T-cell (primary cell): ENCODE measurements at regions not wholly inside any gene's neighbourhood (a gene's known extent, or its start where the extent isn't known, plus 50 kb on each side); places are given as distances from the start of the nearest gene placed in this dataset.
A peak's percentile ranks its signal among the peaks of the same experiment; 100 is the strongest.

Experiments
- ATAC-seq, 4 experiments: fragments of 200-7000 bp in 3 of 4; fragments of 150-1000 bp in 1 of 4; cut with Tn5 transposase; replicated peaks in 1 of 4; 1 replicate in 3 of 4; 2 replicates in 1 of 4; pipeline ENCODE4 v1.10.0; 2021; ENCODE audit warnings: moderate library complexity in 3 of 4, mild to moderate bottlenecking in 2 of 4, moderate number of reproducible peaks in 1 of 4
- CTCF ChIA-PET, 2 donors: fragments of 300-600 bp; sonication (Branson Sonifier 250); formaldehyde crosslinking; loops; one replicate each; lab custom pipeline; 2022; ENCODE audit warnings: antibody characterized with exemption in 2 of 2; lab: Charles Lee
- POLR2A ChIA-PET, 2 donors: fragments of 300-600 bp; sonication (Branson Sonifier 250); formaldehyde crosslinking; loops; one replicate each; lab custom pipeline; 2022; ENCODE audit warnings: antibody characterized with exemption in 2 of 2; lab: Charles Lee
- DNase-seq, 35 experiments: peaks; one replicate each; pipeline versions ENCODE4 v3.0.0 to v3.0.0-alpha.2; 2013 to 2023
- H3K27ac ChIP-seq: one replicate; pipeline ENCODE4 v1.5.1; 2013; ENCODE audit warnings: low read length
- H3K27me3 ChIP-seq, 2 experiments: replicated peaks in 1 of 2; 1 replicate in 1 of 2; 2 replicates in 1 of 2; pipeline versions ENCODE4 v1.6.1 to v1.7.0; 2013; ENCODE audit warnings: low read length in 1 of 2, mixed read lengths in 1 of 2; ENCODE audit not compliant: control insufficient read depth in 2 of 2, insufficient read depth in 2 of 2; ENCODE audit errors: extremely low read depth in 1 of 2
- H3K36me3 ChIP-seq, 2 donors: 1 replicate in 1 of 2; 2 replicates in 1 of 2; pipeline versions ENCODE4 v1.6.1 to v1.7.0; 2013; ENCODE audit warnings: low read length in 1 of 2; ENCODE audit not compliant: control insufficient read depth in 2 of 2, insufficient read depth in 1 of 2; ENCODE audit errors: extremely low read depth in 1 of 2
- H3K4me1 ChIP-seq, 2 experiments: 1 replicate in 1 of 2; 2 replicates in 1 of 2; pipeline versions ENCODE4 v1.6.1 to v1.7.0; 2013; ENCODE audit warnings: low read length in 2 of 2, mixed read lengths in 1 of 2; ENCODE audit not compliant: insufficient read depth in 2 of 2, control insufficient read depth in 1 of 2; ENCODE audit errors: extremely low read depth in 1 of 2
- H3K4me3 ChIP-seq, 2 donors: 1 replicate in 1 of 2; 2 replicates in 1 of 2; pipeline versions ENCODE4 v1.5.1 to v1.7.0; 2013; ENCODE audit warnings: mild to moderate bottlenecking in 2 of 2, low read length in 1 of 2, moderate library complexity in 1 of 2; ENCODE audit not compliant: control insufficient read depth in 1 of 2; ENCODE audit errors: extremely low read depth in 1 of 2
- H3K9me3 ChIP-seq: 2 replicates; pipeline ENCODE4 v1.7.0; 2013
- H3K27ac Mint-ChIP-seq, 2 donors: one replicate each; pipeline ENCODE4 v1.8.0; 2020 to 2021; ENCODE audit warnings: mild to moderate bottlenecking in 2 of 2, mixed read lengths in 2 of 2
- H3K27me3 Mint-ChIP-seq, 2 donors: one replicate each; pipeline ENCODE4 v1.8.0; 2021 to 2022; ENCODE audit warnings: mixed read lengths in 2 of 2
- H3K36me3 Mint-ChIP-seq: one replicate; pipeline ENCODE4 v1.8.0; 2021; ENCODE audit warnings: mixed read lengths
- H3K4me1 Mint-ChIP-seq, 3 donors: one replicate each; pipeline ENCODE4 v1.8.0; 2020 to 2022; ENCODE audit warnings: mixed read lengths in 3 of 3, mild to moderate bottlenecking in 1 of 3
- H3K4me3 Mint-ChIP-seq, 3 donors: one replicate each; pipeline ENCODE4 v1.8.0; 2020 to 2022; ENCODE audit warnings: mild to moderate bottlenecking in 3 of 3, mixed read lengths in 3 of 3, moderate library complexity in 3 of 3
- H3K9me3 Mint-ChIP-seq, 3 donors: one replicate each; pipeline ENCODE4 v1.8.0; 2020 to 2022; ENCODE audit warnings: mixed read lengths in 3 of 3
- WGBS: methylation state at CpG from one replicate; pipeline ENCODE4 v1.1.5; 2013; ENCODE audit warnings: missing lambda C conversion rate; ENCODE audit not compliant: insufficient coverage; 5-methylcytosine and 5-hydroxymethylcytosine counted together

DNA sequence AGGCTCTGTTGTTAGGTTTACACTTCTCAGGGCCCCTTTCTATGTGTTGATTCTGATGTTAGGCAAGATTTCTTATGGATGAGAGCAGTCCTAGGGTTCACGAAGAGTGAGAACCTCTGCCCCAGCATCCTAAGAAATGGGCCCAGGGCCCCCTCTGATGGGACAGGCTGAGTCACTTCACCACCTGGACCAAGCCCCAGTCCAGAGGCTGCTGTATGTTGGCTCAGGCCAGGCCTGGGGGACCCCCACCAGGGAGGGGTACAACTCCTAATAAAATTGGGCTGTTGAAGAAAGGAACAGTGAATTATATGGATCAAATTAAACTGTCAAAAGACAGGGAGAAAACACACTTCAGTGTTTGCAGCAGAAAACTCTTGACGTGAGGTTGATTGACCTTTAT is 365.9 kb upstream of the HS6ST1 start:
- peaks cover 3 to 12% of the 10 kb centered on the region in 2 experiments for H3K4me1 ChIP-seq
- Mint-ChIP-seq H3K27ac (no peak overlapping the region), H3K4me3 (no peak overlapping the region), H3K36me3 (no peaks in the 10 kb centered on the region), H3K4me1 (peaks cover 2 to 5% (median 3%) of the 10 kb centered on the region in 3 donors), H3K9me3 (no peaks in the 10 kb centered on the region), H3K27me3 (no peaks in the 10 kb centered on the region)
- CTCF ChIA-PET: no interaction called here
- no peak for ATAC-seq
- 89% methylated on average over 1 of the region's 2 CpGs for WGBS
- no peaks in the 10 kb centered on the region for H3K36me3 ChIP-seq
- H3K4me3 ChIP-seq: no peak overlapping the region
- H3K27me3 ChIP-seq: peaks cover 0 to 3% of the 10 kb centered on the region in 2 experiments
- POLR2A ChIA-PET: no interaction called here
- no peaks in the 10 kb centered on the region for H3K9me3 ChIP-seq
- no peak overlapping the region for H3K27ac ChIP-seq
- no peak for DNase-seq

DNA sequence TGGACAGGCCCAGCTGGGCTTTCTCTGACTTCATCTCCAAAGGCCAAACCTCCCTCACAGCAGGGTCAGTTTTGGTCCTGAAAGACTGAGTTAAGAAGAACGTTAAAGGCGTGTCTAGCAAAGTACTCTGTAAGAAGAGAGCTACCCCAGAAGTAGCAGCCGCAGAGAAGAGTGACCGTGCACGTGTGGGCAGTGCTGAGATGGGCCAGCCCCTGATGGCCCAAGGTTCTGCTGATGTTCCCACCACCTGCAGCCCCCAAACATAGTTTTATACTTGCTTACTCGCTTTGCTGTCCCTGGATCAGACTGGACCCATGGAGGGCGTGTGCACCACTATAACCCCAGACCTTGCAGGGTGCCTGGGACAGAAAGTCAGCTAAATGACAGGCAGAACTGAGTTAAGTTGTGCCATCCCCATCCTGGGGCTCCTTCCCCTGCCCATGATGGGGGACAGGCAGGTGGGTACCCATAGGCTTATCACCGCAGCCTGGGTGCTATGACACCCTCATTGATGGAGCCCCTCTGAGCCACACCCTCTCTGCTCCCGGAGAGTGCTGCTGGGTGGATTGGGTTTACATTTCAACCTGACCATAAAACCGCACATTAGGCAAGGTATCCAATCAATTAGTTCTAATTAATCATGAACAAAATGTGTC is 367.3 kb upstream of the HS6ST1 start:
- H3K4me1 ChIP-seq: peaks cover 3 to 12% of the 10 kb centered on the region in 2 experiments
- ATAC-seq (peak in 1 of 4 experiments; percentile 12), DNase-seq (no peak)
- no peaks in the 10 kb centered on the region for H3K36me3 ChIP-seq
- Mint-ChIP-seq H3K27me3 (peaks cover 0 to 3% of the 10 kb centered on the region in 2 donors), H3K36me3 (no peaks in the 10 kb centered on the region), H3K4me3 (no peak overlapping the region), H3K27ac (no peak overlapping the region), H3K9me3 (no peaks in the 10 kb centered on the region), H3K4me1 (peaks cover 2 to 11% (median 3%) of the 10 kb centered on the region in 3 donors)
- no peaks in the 10 kb centered on the region for H3K9me3 ChIP-seq
- H3K27me3 ChIP-seq: peaks cover 0 to 7% of the 10 kb centered on the region in 2 experiments
- no peak overlapping the region for H3K27ac ChIP-seq
- WGBS: 87% methylated on average over 7 of the region's 10 CpGs
- ChIA-PET CTCF (no interaction called here), POLR2A (no interaction called here)
- peak overlapping the region in 1 of 2 donors; percentile 30 for H3K4me3 ChIP-seq

DNA sequence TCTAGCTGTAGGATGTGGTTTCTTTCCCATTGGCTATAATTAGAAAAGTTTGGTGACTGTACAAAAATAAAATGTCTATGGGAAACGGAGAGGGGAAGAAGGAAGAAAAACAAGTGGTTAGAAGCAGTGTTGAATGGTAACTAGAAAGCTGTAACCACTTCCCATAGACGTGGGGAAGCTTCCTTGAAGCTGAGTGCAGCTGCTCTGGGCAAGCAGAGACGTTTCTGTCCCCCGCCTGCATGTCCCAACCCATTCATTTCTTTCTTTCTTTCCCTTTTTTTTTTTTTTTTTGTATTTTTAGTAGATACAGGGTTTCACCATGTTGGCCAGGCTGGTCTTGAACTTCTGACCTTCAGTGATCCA is 367.8 kb upstream of the HS6ST1 start:
- peaks cover 3 to 12% of the 10 kb centered on the region in 2 experiments for H3K4me1 ChIP-seq
- no CpG with 5 or more reads among the region's 4 CpGs for WGBS
- ChIA-PET CTCF (no interaction called here), POLR2A (no interaction called here)
- Mint-ChIP-seq H3K9me3 (no peaks in the 10 kb centered on the region), H3K4me3 (no peak overlapping the region), H3K27me3 (peaks cover 0 to 3% of the 10 kb centered on the region in 2 donors), H3K27ac (no peak overlapping the region), H3K4me1 (peaks cover 2 to 11% (median 3%) of the 10 kb centered on the region in 3 donors), H3K36me3 (no peaks in the 10 kb centered on the region)
- no peak overlapping the region for H3K27ac ChIP-seq
- ATAC-seq (peak in 1 of 4 experiments; percentile 42), DNase-seq (peak in 1 of 35 experiments; percentile 4)
- no peaks in the 10 kb centered on the region for H3K9me3 ChIP-seq
- H3K36me3 ChIP-seq: no peaks in the 10 kb centered on the region
- no peak overlapping the region for H3K4me3 ChIP-seq
- H3K27me3 ChIP-seq: peaks cover 0 to 7% of the 10 kb centered on the region in 2 experiments

DNA sequence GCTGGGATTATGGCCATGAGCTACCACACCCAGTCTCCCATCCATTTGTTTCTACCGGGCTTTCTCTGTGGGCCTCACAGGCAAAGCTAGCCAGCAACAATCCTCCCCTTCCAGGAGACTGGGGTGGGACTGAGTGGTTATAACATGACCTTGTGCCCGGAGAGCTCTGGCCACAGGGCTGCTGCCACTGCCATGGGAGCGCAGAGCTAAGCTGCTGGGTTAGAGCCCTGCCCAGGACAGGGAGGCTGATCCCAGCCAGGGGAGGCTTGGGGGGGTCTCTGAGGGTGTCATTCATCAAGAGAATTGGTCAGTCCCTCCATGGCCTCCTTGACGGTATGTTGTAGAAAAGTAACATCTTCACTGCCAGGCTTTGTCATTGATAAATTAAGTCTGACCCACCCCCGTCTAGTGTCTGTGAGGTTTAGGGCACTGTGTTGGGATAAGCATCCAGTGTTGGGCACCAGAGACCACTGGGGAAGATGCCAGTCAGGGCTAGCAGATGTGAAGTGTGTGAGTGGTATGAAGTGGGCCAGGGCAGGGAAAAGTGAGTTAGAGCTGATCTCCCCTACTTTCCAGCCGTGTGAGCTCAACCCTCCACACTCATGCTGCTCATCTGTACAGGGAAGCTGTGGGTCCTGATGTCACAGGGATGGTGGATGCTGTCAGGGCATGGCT is 368.4 kb upstream of the HS6ST1 start:
- ATAC-seq: no peak
- no peak overlapping the region for H3K27ac Mint-ChIP-seq
- Histone ChIP-seq H3K9me3 (no peaks in the 10 kb centered on the region), H3K27ac (no peak overlapping the region), H3K27me3 (peaks cover 0 to 7% of the 10 kb centered on the region in 2 experiments), H3K36me3 (no peaks in the 10 kb centered on the region), H3K4me1 (peaks cover 3 to 12% of the 10 kb centered on the region in 2 experiments), H3K4me3 (no peak overlapping the region)
- no peaks in the 10 kb centered on the region for H3K36me3 Mint-ChIP-seq
- ChIA-PET CTCF (no interaction called here), POLR2A (no interaction called here)
- H3K4me3 Mint-ChIP-seq: no peak overlapping the region
- WGBS: 92% methylated on average over 2 of the region's 6 CpGs
- H3K4me1 Mint-ChIP-seq: peaks cover 2 to 11% (median 3%) of the 10 kb centered on the region in 3 donors
- H3K9me3 Mint-ChIP-seq: no peaks in the 10 kb centered on the region
- peaks cover 0 to 3% of the 10 kb centered on the region in 2 donors for H3K27me3 Mint-ChIP-seq
- no peak for DNase-seq

DNA sequence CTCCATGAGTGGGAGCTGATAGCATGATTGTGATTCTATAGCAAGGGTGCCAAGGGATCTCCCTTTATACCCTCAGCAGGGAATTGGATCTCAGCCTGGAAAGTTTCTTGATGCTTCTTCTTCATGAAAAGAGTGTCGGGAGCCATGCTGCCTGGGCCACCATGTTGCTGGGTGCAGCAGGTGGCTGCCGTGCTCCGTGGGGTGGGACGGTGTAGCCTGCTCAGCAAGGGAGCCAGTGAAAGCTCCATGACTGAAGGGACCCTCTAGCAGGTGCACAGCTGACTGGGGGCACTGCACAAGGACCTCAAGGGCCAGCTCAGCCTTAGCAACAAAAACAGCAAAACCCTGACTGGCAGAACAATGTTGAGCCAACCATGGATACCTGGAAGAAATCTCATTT is 368.9 kb upstream of the HS6ST1 start:
- no peaks in the 10 kb centered on the region for H3K9me3 Mint-ChIP-seq
- ChIA-PET CTCF (no interaction called here), POLR2A (no interaction called here)
- H3K4me1 ChIP-seq: peaks cover 3 to 12% of the 10 kb centered on the region in 2 experiments
- H3K27me3 ChIP-seq: peaks cover 0 to 6% of the 10 kb centered on the region in 2 experiments
- H3K9me3 ChIP-seq: no peaks in the 10 kb centered on the region
- DNase-seq: no peak
- peaks cover 0 to 3% of the 10 kb centered on the region in 2 donors for H3K27me3 Mint-ChIP-seq
- H3K27ac Mint-ChIP-seq: no peak overlapping the region
- no peaks in the 10 kb centered on the region for H3K36me3 Mint-ChIP-seq
- no peaks in the 10 kb centered on the region for H3K36me3 ChIP-seq
- no peak overlapping the region for H3K4me3 ChIP-seq
- no peak for ATAC-seq
- no peak overlapping the region for H3K27ac ChIP-seq
- H3K4me3 Mint-ChIP-seq: no peak overlapping the region
- WGBS: 89% methylated on average over 3 of the region's 4 CpGs
- peaks cover 2 to 11% (median 3%) of the 10 kb centered on the region in 3 donors for H3K4me1 Mint-ChIP-seq

DNA sequence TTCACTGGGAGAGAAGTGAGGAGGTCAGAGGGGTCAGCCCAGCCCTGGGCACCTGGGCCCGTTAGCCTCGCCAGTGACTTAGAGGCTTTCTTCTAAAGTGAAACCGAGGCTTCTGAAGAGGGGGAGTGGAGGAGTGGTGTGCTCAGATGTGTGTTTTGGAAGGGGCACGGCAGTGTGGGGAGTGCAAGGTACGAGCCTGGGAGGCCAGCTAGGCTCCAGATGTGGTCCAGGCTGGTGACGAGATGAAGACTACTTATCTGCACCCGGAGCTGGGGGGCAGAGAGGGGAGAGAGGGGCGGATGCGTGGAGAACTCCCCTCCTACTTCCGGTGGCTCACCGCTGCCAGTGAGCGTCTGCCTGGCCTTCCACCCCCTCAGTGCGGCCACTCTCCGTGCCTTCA is 371.3 kb upstream of the HS6ST1 start:
- Mint-ChIP-seq H3K27ac (no peak overlapping the region), H3K4me3 (peak overlapping the region in 2 of 3 donors; percentile 28 to 45), H3K27me3 (peaks cover 0 to 3% of the 10 kb centered on the region in 2 donors), H3K36me3 (no peaks in the 10 kb centered on the region), H3K4me1 (peaks cover 2 to 11% (median 3%) of the 10 kb centered on the region in 3 donors), H3K9me3 (no peaks in the 10 kb centered on the region)
- Histone ChIP-seq H3K4me3 (no peak overlapping the region), H3K9me3 (no peaks in the 10 kb centered on the region), H3K4me1 (peaks cover 3 to 12% of the 10 kb centered on the region in 2 experiments), H3K36me3 (no peaks in the 10 kb centered on the region), H3K27ac (no peak overlapping the region), H3K27me3 (peaks cover 0 to 14% of the 10 kb centered on the region in 2 experiments)
- ATAC-seq: no peak
- DNase-seq: no peak
- WGBS: 57% methylated on average over 6 of the region's 14 CpGs
- POLR2A ChIA-PET: no interaction called here
- CTCF ChIA-PET: no interaction called here
